ENCODE measurements at regions not wholly inside any gene's neighbourhood (a gene's known extent, or its start where the extent isn't known, plus 50 kb on each side); places are given as distances from the start of the nearest gene placed in this dataset.

DNA sequence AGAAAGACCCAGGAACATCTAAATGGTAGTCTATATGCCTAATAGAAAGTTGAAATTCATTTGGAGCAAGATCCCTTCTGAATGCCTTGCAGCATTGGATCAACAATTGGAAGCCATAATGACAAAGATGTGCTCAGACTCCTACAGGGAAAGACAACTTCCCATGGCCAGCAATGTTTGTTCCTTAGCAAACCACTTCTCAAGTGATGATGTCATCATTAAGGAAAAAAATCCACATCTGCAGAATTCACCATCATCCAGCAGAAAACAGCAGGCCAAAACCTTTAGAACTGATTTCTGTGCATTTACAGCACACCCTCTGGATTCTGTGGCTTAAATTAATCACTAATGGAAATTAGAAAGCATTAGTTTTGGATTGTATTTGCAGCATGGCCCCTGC lies 82.4 kb upstream of the ZIC3 start:
- no peak for DNase-seq

- DNase-seq: no peak
Observed at GRCh38 chrX:137482136-137482535, 83.8 kb upstream of the ZIC3 start.

DNA sequence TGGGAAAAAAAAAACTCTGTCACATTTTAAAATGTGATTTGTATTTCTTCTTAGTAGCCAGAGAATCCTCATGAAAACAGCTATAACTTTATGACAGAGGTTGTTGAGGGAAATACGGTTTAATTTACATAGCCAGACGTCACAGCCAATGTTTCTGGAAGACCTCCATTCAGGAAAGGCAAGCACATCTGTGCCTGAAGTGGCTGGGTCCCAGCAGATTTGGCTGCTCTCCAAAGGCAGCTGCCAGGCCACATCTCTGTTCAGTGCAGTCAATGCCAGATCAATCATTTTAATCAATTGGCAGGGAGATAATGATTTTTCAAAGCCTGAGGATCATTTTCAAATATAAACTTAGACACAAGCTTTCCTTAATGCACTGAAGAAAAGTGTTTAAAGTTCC lies 86.5 kb upstream of the ZIC3 start:
- DNase-seq: no peak

- no peak for DNase-seq
Observed at GRCh38 chrX:137441711-137442110, 124.2 kb upstream of the ZIC3 start.

DNA sequence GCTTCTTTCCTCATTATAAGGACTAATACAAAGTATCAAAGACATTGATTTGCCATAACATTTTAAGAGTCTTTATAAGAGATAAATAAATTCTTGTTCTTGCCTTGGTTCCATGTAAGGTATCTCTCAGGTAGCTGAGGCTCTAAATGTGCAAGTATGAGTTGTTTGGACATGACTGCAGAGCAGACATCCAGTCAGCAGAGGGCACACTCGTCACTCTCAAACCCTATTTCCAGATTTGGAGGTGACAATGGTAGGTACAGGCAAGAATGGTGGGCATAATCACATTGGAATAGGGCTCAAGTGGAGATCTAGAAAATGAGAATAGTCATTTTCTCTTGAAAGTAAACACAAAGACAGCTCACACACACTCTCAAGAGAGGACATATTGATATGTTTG lies 133.3 kb upstream of the ZIC3 start:
- no peak for DNase-seq

DNA sequence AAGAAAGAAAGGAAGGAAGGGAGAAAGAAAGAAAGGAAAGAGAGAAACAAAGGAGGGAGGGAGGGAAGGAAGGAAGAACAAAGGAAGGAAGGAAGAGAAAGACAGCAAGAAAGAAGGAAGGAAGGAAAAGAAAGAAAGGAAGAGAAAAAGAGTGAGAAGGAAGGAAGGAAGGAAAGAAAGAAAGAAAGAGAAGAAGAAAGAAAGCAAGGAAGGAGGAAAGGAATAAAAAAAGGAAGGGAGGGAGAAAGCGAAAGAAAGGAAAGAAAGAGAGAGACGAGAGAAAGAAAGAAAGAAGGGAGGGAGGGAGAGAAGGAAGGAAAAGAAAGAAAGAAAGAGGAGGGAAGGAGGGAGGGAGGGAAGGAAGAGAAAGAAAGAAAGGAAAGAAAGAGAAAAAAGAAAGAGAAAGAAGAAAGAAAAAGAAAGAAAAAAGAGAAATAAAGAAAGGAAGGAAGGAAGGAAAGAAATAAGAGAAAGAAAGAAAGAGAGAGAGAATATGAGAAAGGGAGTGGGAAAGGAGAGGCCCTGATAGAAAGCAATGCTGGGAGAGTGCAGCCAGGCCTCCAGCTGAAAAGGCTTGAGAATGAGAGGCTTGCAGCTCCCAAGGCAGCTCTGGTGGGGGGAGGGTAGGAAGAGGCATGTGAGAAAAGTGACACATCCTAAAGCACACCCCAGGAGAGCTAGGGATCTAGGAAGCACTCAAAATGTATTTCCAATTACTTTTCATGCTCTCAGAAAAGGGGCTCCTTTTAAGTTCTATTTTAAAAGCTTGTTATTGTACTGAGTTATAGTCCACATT lies 134.0 kb upstream of the ZIC3 start:
- no peak for DNase-seq

- DNase-seq: no peak
Observed at GRCh38 chrX:137430984-137431475, 134.9 kb upstream of the ZIC3 start.

DNA sequence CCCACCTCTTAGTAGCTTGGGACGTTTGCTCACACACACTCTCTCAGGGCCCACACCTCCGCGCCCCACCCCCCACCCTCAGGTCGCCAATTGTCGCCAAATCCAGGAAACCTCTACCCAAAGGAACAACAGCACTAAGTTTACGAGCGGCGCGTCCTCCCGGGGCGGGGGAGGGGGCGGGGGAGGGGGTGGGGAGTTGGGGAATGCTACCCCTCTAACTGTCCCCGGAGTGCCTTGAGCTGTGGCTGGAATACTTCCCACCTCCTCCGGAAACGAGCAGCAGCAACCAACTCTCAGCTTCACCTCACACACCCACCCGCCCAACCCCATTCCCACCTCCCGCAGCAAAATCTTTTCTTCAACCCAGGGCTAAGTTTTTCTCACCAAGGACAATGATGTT lies 135.6 kb upstream of the ZIC3 start:
- no peak for DNase-seq

GRCh38 chrX:137428766-137429591 lies 136.9 kb upstream of the ZIC3 start:
- no peak for DNase-seq

- no peak for DNase-seq
Observed at GRCh38 chrX:137428221-137428661, 137.7 kb upstream of the ZIC3 start.

- no peak for DNase-seq
Observed at GRCh38 chrX:137427816-137428215, 138.1 kb upstream of the ZIC3 start.

DNA sequence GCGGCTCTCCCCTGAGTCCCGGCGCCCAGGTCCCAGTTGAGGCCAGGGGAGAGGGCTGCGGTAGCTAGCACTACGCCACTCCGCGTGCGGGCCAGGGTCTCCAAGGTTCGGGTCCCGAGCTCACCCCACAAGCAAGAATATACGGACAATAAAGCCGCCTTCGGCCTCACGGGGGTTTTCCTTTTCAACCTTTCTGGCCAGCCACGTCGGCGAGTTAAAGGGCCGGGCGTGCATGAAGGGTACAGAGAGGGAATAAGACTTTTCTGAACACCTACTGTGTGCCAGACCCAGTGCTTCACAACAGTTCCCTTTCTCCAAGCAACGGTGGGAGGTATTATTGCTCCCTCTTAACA lies 138.5 kb upstream of the ZIC3 start:
- no peak for DNase-seq

DNA sequence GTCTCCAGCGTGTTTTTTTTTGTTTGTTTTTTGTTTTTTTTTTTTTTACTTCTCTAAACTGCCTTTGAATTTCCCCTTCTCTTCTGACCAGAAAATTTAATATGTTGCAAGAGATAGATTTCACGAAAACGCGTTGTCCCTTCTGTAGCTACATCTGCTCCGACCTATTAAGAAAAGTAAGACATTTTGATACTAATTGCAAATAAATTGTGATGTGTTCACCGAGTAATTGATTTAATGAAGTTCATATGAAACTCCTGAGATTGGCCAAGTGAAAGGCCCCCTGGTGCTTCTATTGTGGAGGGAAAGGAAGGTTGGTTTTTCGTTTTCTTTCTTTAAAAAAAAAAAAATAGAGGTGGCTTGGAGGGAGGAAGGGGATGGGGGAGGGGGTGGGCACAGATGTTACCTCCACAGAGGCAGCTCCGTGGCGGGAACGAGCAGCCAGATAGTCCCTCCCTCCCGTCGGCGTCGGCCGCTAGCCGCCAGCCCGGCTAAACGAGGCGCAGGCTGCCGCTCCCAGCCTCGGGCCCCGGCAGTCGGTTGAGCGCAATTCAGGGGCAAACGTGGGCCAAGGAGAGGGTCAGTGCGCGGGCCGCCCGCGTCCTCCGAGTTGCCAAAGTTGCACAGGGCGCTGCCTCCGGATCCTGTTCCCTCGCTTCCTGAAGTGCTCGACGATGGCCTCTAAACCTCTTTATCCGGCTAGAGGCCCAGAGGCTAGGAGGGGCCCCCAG lies 139.1 kb upstream of the ZIC3 start:
- DNase-seq: no peak

- no peak for DNase-seq
Observed at GRCh38 chrX:137425986-137426385, 139.9 kb upstream of the ZIC3 start.

- DNase-seq: no peak
Observed at GRCh38 chrX:137425273-137425902, 140.5 kb upstream of the ZIC3 start.

DNA sequence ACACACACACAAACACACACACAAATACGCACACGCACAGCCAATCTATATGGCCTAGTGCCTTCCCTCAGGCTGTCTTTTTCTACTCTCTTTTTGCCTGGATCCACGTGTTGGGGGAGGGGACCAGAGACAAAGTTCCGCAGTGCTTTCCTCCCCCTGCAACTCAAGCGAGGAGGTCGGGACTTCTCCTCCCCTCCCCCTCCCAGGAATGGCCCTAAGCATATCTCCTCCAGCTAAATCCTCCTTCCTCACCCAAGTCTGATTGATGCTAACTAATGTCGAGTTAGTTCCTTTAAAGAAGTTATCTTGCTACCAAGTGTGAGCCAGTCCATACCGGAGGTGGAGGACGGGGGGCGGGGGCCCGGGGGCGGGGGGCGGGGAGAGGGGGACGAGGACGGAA lies 141.2 kb upstream of the ZIC3 start:
- no peak for DNase-seq

DNA sequence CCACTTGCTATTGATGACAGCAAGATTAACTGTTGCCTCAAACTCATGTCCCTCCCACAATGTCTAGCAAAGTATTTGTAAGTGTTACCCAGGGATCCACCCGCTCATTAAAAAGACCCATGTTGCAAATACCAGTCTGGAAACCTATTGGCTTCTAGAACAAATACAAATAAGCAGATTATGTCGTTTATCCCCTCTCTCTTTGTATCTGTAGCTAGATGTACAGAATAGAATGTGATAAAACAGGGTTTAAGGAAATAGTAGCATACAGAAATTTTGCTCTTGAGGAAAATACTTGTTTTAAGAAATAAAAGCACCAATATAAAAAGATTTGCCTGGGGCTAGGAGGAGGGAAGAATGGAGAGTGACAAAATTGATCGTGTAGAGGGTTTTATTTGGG lies 142.7 kb upstream of the ZIC3 start:
- no peak for DNase-seq

- DNase-seq: no peak
Observed at GRCh38 chrX:137418086-137418485, 147.8 kb upstream of the ZIC3 start.

DNA sequence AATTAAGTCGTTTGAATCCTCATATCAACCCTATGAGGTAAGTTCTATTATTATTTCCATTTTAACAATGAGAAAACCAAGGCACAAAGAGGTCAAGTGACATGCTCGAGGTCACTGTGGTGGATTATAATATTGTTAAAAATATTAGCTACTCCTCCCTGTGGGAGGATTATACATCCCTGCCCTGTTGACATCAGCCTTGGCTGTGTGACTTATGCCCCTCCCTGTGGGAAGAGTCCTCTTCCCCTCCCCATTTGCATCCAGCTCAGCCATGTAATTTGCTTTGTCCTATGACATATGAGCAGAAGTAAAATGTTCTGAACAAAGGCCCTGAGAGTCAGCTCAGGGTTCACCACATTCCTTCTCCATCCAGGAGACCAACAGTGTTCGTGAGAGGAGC lies 152.7 kb upstream of the ZIC3 start:
- DNase-seq: no peak

DNA sequence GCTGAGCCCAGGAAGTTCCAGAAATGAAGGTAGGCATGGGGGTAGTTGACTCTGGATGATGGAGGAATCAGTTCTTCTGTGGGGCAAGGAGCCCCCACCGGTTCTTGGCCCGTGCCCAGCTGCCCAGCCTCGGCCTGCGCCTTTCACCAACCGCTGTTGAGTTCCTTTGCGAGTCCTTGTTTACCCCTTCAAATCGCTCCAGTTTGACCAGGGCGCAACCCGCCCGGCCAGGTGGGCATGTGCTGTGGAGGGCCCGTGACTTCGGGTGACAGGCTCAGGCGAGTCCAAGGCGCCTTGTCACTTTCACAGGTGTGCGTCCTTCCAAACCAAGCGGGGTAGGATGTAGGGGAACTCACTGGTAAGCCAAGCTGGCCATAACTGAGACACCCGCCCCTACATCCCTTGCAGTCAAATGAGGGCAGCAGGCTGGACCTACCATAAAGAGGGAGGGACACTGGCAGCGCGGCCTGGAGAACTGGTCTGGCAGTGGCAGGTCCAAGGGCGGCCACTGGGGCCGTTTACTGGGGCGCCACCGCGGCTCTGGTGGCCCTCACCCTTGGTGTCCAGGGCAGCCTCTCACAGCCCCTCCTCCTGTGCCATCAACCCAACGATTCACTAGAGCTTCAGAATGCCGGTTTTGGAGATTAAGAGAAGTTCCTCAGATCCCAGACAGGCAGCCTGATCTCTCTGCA lies 160.3 kb upstream of the ZIC3 start:
- DNase-seq: no peak

- no peak for DNase-seq
Observed at GRCh38 chrX:137401092-137401491, 164.8 kb upstream of the ZIC3 start.

DNA sequence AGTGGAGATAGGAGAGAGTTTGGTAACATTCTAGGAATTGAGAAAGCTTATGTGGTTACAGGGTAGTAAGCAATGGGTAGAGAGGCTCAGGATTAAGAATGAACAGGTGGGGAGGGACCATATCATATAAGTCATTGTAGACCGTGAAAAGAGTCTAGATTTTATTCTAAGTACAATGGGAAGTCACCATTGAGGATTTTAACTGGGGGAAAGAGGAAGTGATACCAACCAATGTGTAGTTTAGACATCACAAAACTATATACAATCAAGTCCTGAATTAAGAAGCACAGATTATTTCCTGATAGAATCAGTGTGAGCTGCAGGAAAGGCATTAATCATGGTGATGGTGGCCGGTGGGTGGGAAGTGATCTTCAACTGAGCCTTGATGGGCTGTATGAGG lies 178.3 kb upstream of the ZIC3 start:
- DNase-seq: no peak
